Body of pancreas (tissue), 4 donors: ENCODE measurements at regions not wholly inside any gene's neighbourhood (a gene's known extent, or its start where the extent isn't known, plus 50 kb on each side); places are given as distances from the start of the nearest gene placed in this dataset.

Source experiments
- POLR2A ChIP-seq, 3 donors: fragments of 450-650 bp; IDR thresholded peaks; one replicate each; pipeline ENCODE4 v1.6.1; 2016; ENCODE audit warnings: antibody characterized with exemption in 3 of 3, mild to moderate bottlenecking in 2 of 3
- TF ChIP-seq, protein P1 (sequence below), 7 experiments: fragments of 450-650 bp in 4 of 7; fragments of 200-600 bp in 3 of 7; sonication (generic) in 3 of 7; IDR thresholded peaks; one replicate each; pipeline ENCODE4 v1.5.1; 2016 to 2019; ENCODE audit warnings: antibody characterized with exemption in 7 of 7

DNA sequence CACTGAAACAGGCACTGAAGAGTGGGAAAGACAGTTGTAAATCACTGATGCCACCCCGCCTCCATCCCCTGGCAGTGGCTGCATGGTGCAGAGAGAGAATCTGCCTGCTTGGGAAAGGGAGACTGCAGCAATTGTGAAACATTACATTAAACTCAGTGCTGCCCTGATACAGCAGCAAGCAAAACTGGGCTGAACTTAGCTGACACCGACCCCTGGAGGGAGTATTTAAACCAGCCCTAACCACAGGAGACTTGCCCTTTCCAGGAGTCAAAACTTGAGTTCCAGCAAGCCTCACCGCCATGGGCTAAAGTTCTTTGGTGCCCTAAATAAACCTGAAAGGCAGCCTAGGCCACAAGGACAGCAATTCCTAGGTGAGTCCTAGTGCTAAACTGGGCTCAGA, 109.4 kb upstream of the PLPP4 start:
- TF ChIP-seq, protein P1, sequence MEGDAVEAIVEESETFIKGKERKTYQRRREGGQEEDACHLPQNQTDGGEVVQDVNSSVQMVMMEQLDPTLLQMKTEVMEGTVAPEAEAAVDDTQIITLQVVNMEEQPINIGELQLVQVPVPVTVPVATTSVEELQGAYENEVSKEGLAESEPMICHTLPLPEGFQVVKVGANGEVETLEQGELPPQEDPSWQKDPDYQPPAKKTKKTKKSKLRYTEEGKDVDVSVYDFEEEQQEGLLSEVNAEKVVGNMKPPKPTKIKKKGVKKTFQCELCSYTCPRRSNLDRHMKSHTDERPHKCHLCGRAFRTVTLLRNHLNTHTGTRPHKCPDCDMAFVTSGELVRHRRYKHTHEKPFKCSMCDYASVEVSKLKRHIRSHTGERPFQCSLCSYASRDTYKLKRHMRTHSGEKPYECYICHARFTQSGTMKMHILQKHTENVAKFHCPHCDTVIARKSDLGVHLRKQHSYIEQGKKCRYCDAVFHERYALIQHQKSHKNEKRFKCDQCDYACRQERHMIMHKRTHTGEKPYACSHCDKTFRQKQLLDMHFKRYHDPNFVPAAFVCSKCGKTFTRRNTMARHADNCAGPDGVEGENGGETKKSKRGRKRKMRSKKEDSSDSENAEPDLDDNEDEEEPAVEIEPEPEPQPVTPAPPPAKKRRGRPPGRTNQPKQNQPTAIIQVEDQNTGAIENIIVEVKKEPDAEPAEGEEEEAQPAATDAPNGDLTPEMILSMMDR (IDR thresholded peaks at IDR 0.05): no peak
- no peak for TF ChIP-seq POLR2A (IDR thresholded peaks at IDR 0.05)
